Endothelial cell of hepatic sinusoid (primary cell): ENCODE measurements at regions not wholly inside any gene's neighbourhood (a gene's known extent, or its start where the extent isn't known, plus 50 kb on each side); places are given as distances from the start of the nearest gene placed in this dataset.

Source experiments
- in situ Hi-C: cut with HindIII; loops from 2 replicates; pipeline ENCODE4 v1.10.0; 2017; ENCODE audit warnings: low sequenced_read_pairs

- in situ Hi-C loops, result loop anchor here (5.0 to 10.0 kb wide), 3 partner anchors 55 to 348 kb away; no protein-coding TSS in a partner anchor
Measured at GRCh38 chr13:26946684-26947343, 186.2 kb upstream of the GPR12 start.

- in situ Hi-C loops, result loop anchor here (10.0 kb wide), 1 partner anchor 351 kb away; no protein-coding TSS in a partner anchor
Measured at GRCh38 chr13:26943748-26944147, 183.2 kb upstream of the GPR12 start.

- in situ Hi-C loops, result loop anchor here (10.0 kb wide), 1 partner anchor 353 kb away; no protein-coding TSS in a partner anchor
Measured at GRCh38 chr13:26942184-26942583, 181.6 kb upstream of the GPR12 start.

GRCh38 chr13:26941345-26942174 is 181.0 kb upstream of the GPR12 start:
- in situ Hi-C loops, result loop anchor here (10.0 kb wide), 1 partner anchor 353 kb away; no protein-coding TSS in a partner anchor

- in situ Hi-C loops, result no loop called here
Measured at GRCh38 chr13:26934096-26934495, 173.5 kb upstream of the GPR12 start.

- in situ Hi-C loops, result no loop called here
Measured at GRCh38 chr13:26932465-26932864, 171.9 kb upstream of the GPR12 start.

GRCh38 chr13:26929971-26930730 is 169.6 kb upstream of the GPR12 start:
- in situ Hi-C loops, result no loop called here

- in situ Hi-C loops, result no loop called here
Measured at GRCh38 chr13:26927511-26927910, 166.9 kb upstream of the GPR12 start.

- in situ Hi-C loops, result no loop called here
Measured at GRCh38 chr13:26926371-26926770, 165.8 kb upstream of the GPR12 start.

- in situ Hi-C loops, result no loop called here
Measured at GRCh38 chr13:26923824-26924605, 163.4 kb upstream of the GPR12 start.

GRCh38 chr13:26921918-26922317 is 161.3 kb upstream of the GPR12 start:
- in situ Hi-C loops, result no loop called here

GRCh38 chr13:26920614-26921355 is 160.2 kb upstream of the GPR12 start:
- in situ Hi-C loops, result no loop called here

- in situ Hi-C loops, result no loop called here
Measured at GRCh38 chr13:26919732-26920131, 159.1 kb upstream of the GPR12 start.

- in situ Hi-C loops, result no loop called here
Measured at GRCh38 chr13:26919311-26919710, 158.7 kb upstream of the GPR12 start.

GRCh38 chr13:26914624-26915023 is 154.0 kb upstream of the GPR12 start:
- in situ Hi-C loops, result no loop called here

GRCh38 chr13:26914148-26914547 is 153.6 kb upstream of the GPR12 start:
- in situ Hi-C loops, result no loop called here

GRCh38 chr13:26910754-26911465 is 150.3 kb upstream of the GPR12 start:
- in situ Hi-C loops, result no loop called here

- in situ Hi-C loops, result no loop called here
Measured at GRCh38 chr13:26909477-26909876, 148.9 kb upstream of the GPR12 start.

- in situ Hi-C loops, result no loop called here
Measured at GRCh38 chr13:26908126-26908525, 147.5 kb upstream of the GPR12 start.
